ENCODE measurements at regions not wholly inside any gene's neighbourhood (a gene's known extent, or its start where the extent isn't known, plus 50 kb on each side); places are given as distances from the start of the nearest gene placed in this dataset.
"Not testable (repeated sequence)": the region's sequence is repeated elsewhere in the genome, so short reads cannot be mapped to it uniquely, and the experiment has no call there.

DNA sequence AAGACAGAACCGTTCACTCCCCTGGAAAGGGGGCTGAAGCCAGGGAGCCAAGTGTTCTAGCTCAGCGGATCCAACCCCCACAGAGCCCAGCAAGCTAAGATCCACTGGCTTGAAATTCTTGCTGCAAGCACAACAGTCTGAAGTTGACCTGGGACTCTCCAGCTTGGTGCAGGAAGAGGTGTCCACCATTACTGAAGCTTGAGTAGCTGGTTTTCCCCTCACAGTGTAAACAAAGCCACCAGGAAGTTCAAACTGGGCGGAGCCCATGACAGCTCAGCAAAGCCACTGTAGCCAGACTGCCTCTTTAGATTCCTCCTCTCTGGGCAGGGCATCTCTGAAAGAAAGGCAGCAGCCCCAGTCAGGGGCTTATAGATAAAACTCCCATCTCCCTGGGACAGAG is 132.8 kb upstream of the SPRED1 start:
- POLR2A ChIA-PET; H3K27ac ChIP-seq (ENCODE audit: insufficient read depth, low read depth, low read length); intact Hi-C loops (cut with micrococcal nuclease); H3K4me3 ChIP-seq (replicated peaks in 1 of 3; ENCODE audit: insufficient read depth in 1 of 3, low read depth in 1 of 3, low read length in 3 of 3); H3K9me1 ChIP-seq (replicated peaks; ENCODE audit: control insufficient read depth, extremely low read depth, insufficient read depth, low read length); dilution Hi-C loops (cut with MboI; ENCODE audit: extremely low pct_ligation_motif_present, low sequenced_read_pairs); H3K36me3 ChIP-seq (ENCODE audit: control insufficient read depth in 2 of 2, extremely low read depth in 1 of 2, insufficient read depth in 2 of 2, low read length in 2 of 2); H3K4me2 ChIP-seq (ENCODE audit: insufficient read depth, low read length); H3K79me2 ChIP-seq (ENCODE audit: control insufficient read depth, insufficient read depth, low read length); H3K27me3 ChIP-seq (ENCODE audit: control insufficient read depth in 2 of 2, insufficient read depth in 2 of 2, low read length in 2 of 2); FAIRE-seq; H3K4me1 ChIP-seq (ENCODE audit: control insufficient read depth, extremely low read depth, insufficient read depth, low read length); BruUV-seq (replicated peaks); DNase-seq (ENCODE audit: low read depth, low spot score); H3K9ac ChIP-seq (replicated peaks; ENCODE audit: extremely low read depth, insufficient read depth, low read length); H4K20me1 ChIP-seq (replicated peaks; ENCODE audit: control insufficient read depth, extremely low read depth, insufficient read depth, low read length); H3K9me3 ChIP-seq (replicated peaks; ENCODE audit: control insufficient read depth, insufficient read depth, low read length): not testable (repeated sequence)
- CTCF ChIA-PET = interaction anchor here (0.6 kb wide), 1 partner anchor 17 kb away, joined by 3 read pairs; no protein-coding TSS in a partner anchor
- H2AFZ ChIP-seq (ENCODE audit: low read depth, low read length) = peak overlapping the region; percentile 59

DNA sequence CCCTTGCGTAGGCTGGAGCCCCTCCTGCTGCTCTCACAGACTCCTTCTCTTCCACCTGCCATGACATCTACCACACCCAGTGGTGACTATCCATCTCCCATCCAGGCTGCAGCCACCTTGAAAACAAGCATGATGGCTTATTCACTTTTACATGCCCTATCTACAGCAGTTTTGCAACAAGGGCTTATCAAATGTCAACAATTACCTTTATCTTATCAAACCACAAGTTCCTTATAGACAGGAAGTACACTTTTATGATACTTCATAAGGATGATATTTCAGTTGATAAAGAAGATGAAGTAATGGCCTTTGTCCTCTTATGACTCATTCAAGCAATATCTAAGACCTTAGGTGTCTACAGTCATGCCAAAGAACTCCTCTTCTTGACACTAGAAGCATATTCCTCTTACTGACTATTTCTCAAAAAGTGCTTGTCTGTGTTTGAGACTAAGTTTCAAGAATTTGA is 125.3 kb upstream of the SPRED1 start:
- Histone ChIP-seq H3K79me2 (ENCODE audit: control insufficient read depth, insufficient read depth, low read length) (no peaks in the 10 kb centered on the region), H3K9me1 (replicated peaks; ENCODE audit: control insufficient read depth, extremely low read depth, insufficient read depth, low read length) (no peaks in the 10 kb centered on the region), H3K4me2 (ENCODE audit: insufficient read depth, low read length) (no peak overlapping the region), H3K27ac (ENCODE audit: insufficient read depth, low read depth, low read length) (no peak overlapping the region), H3K4me3 (replicated peaks in 1 of 3; ENCODE audit: insufficient read depth in 1 of 3, low read depth in 1 of 3, low read length in 3 of 3) (no peak overlapping the region), H4K20me1 (replicated peaks; ENCODE audit: control insufficient read depth, extremely low read depth, insufficient read depth, low read length) (no peaks in the 10 kb centered on the region), H3K4me1 (ENCODE audit: control insufficient read depth, extremely low read depth, insufficient read depth, low read length) (peaks cover 20% of the 10 kb centered on the region), H2AFZ (ENCODE audit: low read depth, low read length) (no peak overlapping the region), H3K36me3 (ENCODE audit: control insufficient read depth in 2 of 2, extremely low read depth in 1 of 2, insufficient read depth in 2 of 2, low read length in 2 of 2) (no peaks in the 10 kb centered on the region), H3K9me3 (replicated peaks; ENCODE audit: control insufficient read depth, insufficient read depth, low read length) (no peaks in the 10 kb centered on the region), H3K27me3 (ENCODE audit: control insufficient read depth in 2 of 2, insufficient read depth in 2 of 2, low read length in 2 of 2) (peaks cover 2 to 7% of the 10 kb centered on the region in 2 experiments), H3K9ac (replicated peaks; ENCODE audit: extremely low read depth, insufficient read depth, low read length) (no peak overlapping the region)
- CTCF ChIA-PET = interaction anchor here (0.9 to 2.0 kb wide), 4 partner anchors 16 to 58 kb away, joined by 3 to 7 read pairs (median 4); no protein-coding TSS in a partner anchor
- TF ChIP-seq POLR2AphosphoS5 (IDR thresholded peaks at IDR 0.05; ENCODE audit: insufficient read depth, low read depth, low read length) (peak; percentile 45), FOS (IDR thresholded peaks at IDR 0.05; ENCODE audit: borderline replicate concordance, insufficient read depth, low read length) (peak; percentile 78), JUN (IDR thresholded peaks at IDR 0.05; ENCODE audit: borderline replicate concordance, insufficient read depth, insufficient read length, low read depth) (peak; percentile 5), MYC (IDR thresholded peaks at IDR 0.05; ENCODE audit: low read depth, low read length) (no peak), GATA2 (IDR thresholded peaks at IDR 0.05; ENCODE audit: insufficient read depth, insufficient read length, low read depth, low read length) (peak; percentile 95)
- FAIRE-seq (peak; percentile 62), DNase-seq (ENCODE audit: low read depth, low spot score) (peak; percentile 26)
- POLR2A ChIA-PET = interaction anchor here (1.2 kb wide), 1 partner anchor 92 kb away, joined by 3 read pairs; no protein-coding TSS in a partner anchor
- dilution Hi-C loops (cut with MboI; ENCODE audit: extremely low pct_ligation_motif_present, low sequenced_read_pairs) (no loop called here), intact Hi-C loops (cut with micrococcal nuclease) (no loop called here)
- no TSS peak for BruUV-seq (replicated peaks)

Data from endothelial cell of umbilical vein (primary cell).